ENCODE measurements at regions not wholly inside any gene's neighbourhood (a gene's known extent, or its start where the extent isn't known, plus 50 kb on each side); places are given as distances from the start of the nearest gene placed in this dataset.

- TF ChIP-seq EZH2phosphoT487 (IDR thresholded peaks at IDR 0.05; ENCODE audit: borderline replicate concordance): no peak
- no peak for TF ChIP-seq CTCF (conservative IDR thresholded peaks at IDR 0.05; ENCODE audit: low read length)
- H3K9me2 ChIP-seq (replicated peaks; ENCODE audit: low read depth, low read length): no peaks in the 10 kb centered on the region
- H3K9me3 ChIP-seq (ENCODE audit: insufficient read depth, low read depth, low read length): no peaks in the 10 kb centered on the region
These were observed 66.7 kb upstream of the INCENP start for GRCh38 chr11:62057069-62057468.

GRCh38 chr11:62055970-62056369 lies 67.8 kb upstream of the INCENP start:
- Histone ChIP-seq H3K79me2 (ENCODE audit: insufficient read depth, low read length) (no peaks in the 10 kb centered on the region), H3K9me3 (ENCODE audit: insufficient read depth, low read depth, low read length) (no peaks in the 10 kb centered on the region), H3K4me3 (ENCODE audit: low read length, poor library complexity, severe bottlenecking) (no peak overlapping the region), H3K4me2 (ENCODE audit: low read depth, low read length, poor library complexity, severe bottlenecking) (no peak overlapping the region), H3K9me2 (replicated peaks; ENCODE audit: low read depth, low read length) (no peaks in the 10 kb centered on the region), H4K20me1 (ENCODE audit: insufficient read depth, low read length, poor library complexity, severe bottlenecking) (no peaks in the 10 kb centered on the region), H3K27me3 (ENCODE audit: insufficient read depth, low read length, poor library complexity, severe bottlenecking) (no peaks in the 10 kb centered on the region), H2AFZ (ENCODE audit: low read length) (no peak overlapping the region), H3K4me1 (ENCODE audit: insufficient read depth, low read length, poor library complexity, severe bottlenecking) (no peaks in the 10 kb centered on the region), H3K36me3 (ENCODE audit: insufficient read depth, low read length) (no peaks in the 10 kb centered on the region), H3F3A (ENCODE audit: low read depth) (no peaks in the 10 kb centered on the region), H3K9ac (ENCODE audit: low read depth, low read length, poor library complexity, severe bottlenecking) (no peak overlapping the region)
- TF ChIP-seq CTCF (conservative IDR thresholded peaks at IDR 0.05; ENCODE audit: low read length) (no peak), EZH2phosphoT487 (IDR thresholded peaks at IDR 0.05; ENCODE audit: borderline replicate concordance) (no peak)

More at GRCh38 chr11:62057069-62057468, 66.7 kb upstream of the INCENP start:
- Histone ChIP-seq H3K4me2 (ENCODE audit: low read depth, low read length, poor library complexity, severe bottlenecking) (no peak overlapping the region), H3K4me1 (ENCODE audit: insufficient read depth, low read length, poor library complexity, severe bottlenecking) (no peaks in the 10 kb centered on the region), H3K79me2 (ENCODE audit: insufficient read depth, low read length) (no peaks in the 10 kb centered on the region), H2AFZ (ENCODE audit: low read length) (no peak overlapping the region), H3K9ac (ENCODE audit: low read depth, low read length, poor library complexity, severe bottlenecking) (no peak overlapping the region), H3F3A (ENCODE audit: low read depth) (no peaks in the 10 kb centered on the region), H3K36me3 (ENCODE audit: insufficient read depth, low read length) (no peaks in the 10 kb centered on the region), H3K4me3 (ENCODE audit: low read length, poor library complexity, severe bottlenecking) (no peak overlapping the region), H4K20me1 (ENCODE audit: insufficient read depth, low read length, poor library complexity, severe bottlenecking) (no peaks in the 10 kb centered on the region), H3K27me3 (ENCODE audit: insufficient read depth, low read length, poor library complexity, severe bottlenecking) (no peaks in the 10 kb centered on the region)

- no peak for TF ChIP-seq EZH2phosphoT487 (IDR thresholded peaks at IDR 0.05; ENCODE audit: borderline replicate concordance)
- peak; percentile 37 for TF ChIP-seq CTCF (conservative IDR thresholded peaks at IDR 0.05; ENCODE audit: low read length)
- H3K4me3 ChIP-seq (ENCODE audit: low read length, poor library complexity, severe bottlenecking): no peak overlapping the region
- H2AFZ ChIP-seq (ENCODE audit: low read length): no peak overlapping the region
- no peaks in the 10 kb centered on the region for H3K36me3 ChIP-seq (ENCODE audit: insufficient read depth, low read length)
- no peak overlapping the region for H3K9ac ChIP-seq (ENCODE audit: low read depth, low read length, poor library complexity, severe bottlenecking)
- no peaks in the 10 kb centered on the region for H3F3A ChIP-seq (ENCODE audit: low read depth)
- H3K79me2 ChIP-seq (ENCODE audit: insufficient read depth, low read length): no peaks in the 10 kb centered on the region
- H3K4me1 ChIP-seq (ENCODE audit: insufficient read depth, low read length, poor library complexity, severe bottlenecking): no peaks in the 10 kb centered on the region
- no peaks in the 10 kb centered on the region for H3K9me3 ChIP-seq (ENCODE audit: insufficient read depth, low read depth, low read length)
- no peaks in the 10 kb centered on the region for H3K9me2 ChIP-seq (replicated peaks; ENCODE audit: low read depth, low read length)
- no peaks in the 10 kb centered on the region for H4K20me1 ChIP-seq (ENCODE audit: insufficient read depth, low read length, poor library complexity, severe bottlenecking)
- no peaks in the 10 kb centered on the region for H3K27me3 ChIP-seq (ENCODE audit: insufficient read depth, low read length, poor library complexity, severe bottlenecking)
- no peak overlapping the region for H3K4me2 ChIP-seq (ENCODE audit: low read depth, low read length, poor library complexity, severe bottlenecking)
These were observed 69.2 kb upstream of the INCENP start for GRCh38 chr11:62054484-62055121.
